HEK293 (cell line): ENCODE measurements at regions not wholly inside any gene's neighbourhood (a gene's known extent, or its start where the extent isn't known, plus 50 kb on each side); places are given as distances from the start of the nearest gene placed in this dataset.

Experiments
- CTCF ChIA-PET: fragments of 350-600 bp; formaldehyde crosslinking; extraction: SDS; loops from one replicate; lab custom pipeline; 2021; ENCODE audit warnings: antibody characterized with exemption; lab: Yijun Ruan, JAX
- POLR2A ChIA-PET: fragments of 300-600 bp; formaldehyde crosslinking; extraction: SDS; loops from one replicate; lab custom pipeline; 2020; ENCODE audit warnings: antibody characterized with exemption, inconsistent platforms; lab: Yijun Ruan, JAX
- H3K27ac ChIP-seq: fragments of 200-500 bp; sonication (Bioruptor generic); 2 replicates; pipeline ENCODE4 v1.5.1; 2014; ENCODE audit warnings: low read depth, low read length, control low read depth, inconsistent platforms; ENCODE audit errors: extremely low read depth
- H3K36me3 ChIP-seq, 2 experiments: fragments of 200-500 bp in 1 of 2; sonication (Bioruptor generic) in 1 of 2; 1 replicate in 1 of 2; 2 replicates in 1 of 2; pipeline ENCODE4 v1.5.1; 2014 to 2017; ENCODE audit warnings: inconsistent platforms in 2 of 2, low read length in 2 of 2; ENCODE audit not compliant: control insufficient read depth in 2 of 2, insufficient read depth in 1 of 2
- H3K4me1 ChIP-seq: fragments of 200-500 bp; sonication (Bioruptor generic); 2 replicates; pipeline ENCODE4 v1.5.1; 2014; ENCODE audit warnings: mild to moderate bottlenecking, low read length, inconsistent platforms; ENCODE audit not compliant: control insufficient read depth, insufficient read depth
- H3K4me3 ChIP-seq: 2 replicates; pipeline ENCODE4 v1.5.1; 2011; ENCODE audit warnings: low read depth, mild to moderate bottlenecking, control low read depth, low read length, moderate library complexity
- H3K9me3 ChIP-seq: fragments of 200-500 bp; sonication (Bioruptor generic); 2 replicates; pipeline ENCODE4 v1.5.1; 2014; ENCODE audit warnings: low read depth, low read length, inconsistent platforms; ENCODE audit not compliant: control insufficient read depth, insufficient read depth
- CTCF ChIP-seq: fragments of 450-650 bp; formaldehyde crosslinking; IDR thresholded peaks from 2 replicates; pipeline ENCODE4 v1.5.1; 2016; ENCODE audit warnings: missing biosample characterization, missing genetic modification characterization
- HOXD13 ChIP-seq: sonication (generic); formaldehyde crosslinking; IDR thresholded peaks from 2 replicates; pipeline ENCODE4 v1.8.0; 2022; ENCODE audit warnings: missing genetic modification reagents, borderline replicate concordance
- KLF1 ChIP-seq: fragments of 450-650 bp; formaldehyde crosslinking; IDR thresholded peaks from 2 replicates; pipeline ENCODE4 v1.5.1; 2016; ENCODE audit warnings: missing biosample characterization, missing genetic modification characterization
- KLF9 ChIP-seq: fragments of 450-650 bp; formaldehyde crosslinking; IDR thresholded peaks from 2 replicates; pipeline ENCODE4 v1.5.1; 2016; ENCODE audit warnings: missing biosample characterization, missing genetic modification characterization, low read depth
- SP2 ChIP-seq: fragments of 450-650 bp; formaldehyde crosslinking; IDR thresholded peaks from 2 replicates; pipeline ENCODE4 v1.5.1; 2016; ENCODE audit warnings: missing biosample characterization, missing genetic modification characterization
- ZBTB11 ChIP-seq: fragments of 450-650 bp; formaldehyde crosslinking; conservative IDR thresholded peaks from 2 replicates; pipeline ENCODE4 v1.5.1; 2016; ENCODE audit warnings: low read depth, missing biosample characterization, missing genetic modification characterization
- ZBTB49 ChIP-seq: fragments of 450-650 bp; formaldehyde crosslinking; IDR thresholded peaks from 2 replicates; pipeline ENCODE4 v1.5.1; 2016; ENCODE audit warnings: missing biosample characterization, missing genetic modification characterization, low read depth
- ZNF114 ChIP-seq: fragments of 450-650 bp; formaldehyde crosslinking; IDR thresholded peaks from 2 replicates; pipeline ENCODE4 v1.5.0; 2017; ENCODE audit warnings: missing biosample characterization, missing genetic modification characterization
- ZNF292 ChIP-seq: fragments of 450-650 bp; formaldehyde crosslinking; IDR thresholded peaks from 2 replicates; pipeline ENCODE4 v1.5.1; 2016; ENCODE audit warnings: low read depth, missing biosample characterization, missing genetic modification characterization, borderline replicate concordance
- ZNF302 ChIP-seq: fragments of 450-650 bp; formaldehyde crosslinking; IDR thresholded peaks from 2 replicates; pipeline ENCODE4 v1.5.1; 2016; ENCODE audit warnings: missing biosample characterization, missing genetic modification characterization, low read depth
- ZNF324 ChIP-seq: fragments of 450-650 bp; formaldehyde crosslinking; IDR thresholded peaks from 2 replicates; pipeline ENCODE4 v1.5.1; 2016; ENCODE audit warnings: missing biosample characterization, missing genetic modification characterization
- ZNF350 ChIP-seq: fragments of 450-650 bp; formaldehyde crosslinking; IDR thresholded peaks from 2 replicates; pipeline ENCODE4 v1.5.0; 2017; ENCODE audit warnings: missing biosample characterization, mild to moderate bottlenecking, missing genetic modification characterization
- ZNF423 ChIP-seq: fragments of 450-650 bp; formaldehyde crosslinking; IDR thresholded peaks from 2 replicates; pipeline ENCODE4 v1.5.1; 2016; ENCODE audit warnings: missing biosample characterization, missing genetic modification characterization
- ZNF548 ChIP-seq: fragments of 450-650 bp; formaldehyde crosslinking; IDR thresholded peaks from 2 replicates; pipeline ENCODE4 v1.5.1; 2016; ENCODE audit warnings: missing biosample characterization, missing genetic modification characterization
- ZNF558 ChIP-seq: fragments of 450-650 bp; formaldehyde crosslinking; IDR thresholded peaks from 2 replicates; pipeline ENCODE4 v1.5.1; 2016; ENCODE audit warnings: missing biosample characterization, missing genetic modification characterization
- ZNF560 ChIP-seq: fragments of 450-650 bp; formaldehyde crosslinking; IDR thresholded peaks from 2 replicates; pipeline ENCODE4 v1.5.1; 2017; ENCODE audit warnings: missing biosample characterization, missing genetic modification characterization, borderline replicate concordance
- ZNF626 ChIP-seq: fragments of 450-650 bp; sonication (Bioruptor Pico); formaldehyde crosslinking; IDR thresholded peaks from 2 replicates; pipeline ENCODE4 v1.5.1; 2018; ENCODE audit warnings: missing biosample characterization, missing genetic modification characterization, inconsistent platforms
- ZNF677 ChIP-seq: fragments of 450-650 bp; IDR thresholded peaks from 2 replicates; pipeline ENCODE4 v1.5.0; 2018; ENCODE audit warnings: missing biosample characterization, mild to moderate bottlenecking, missing genetic modification characterization, moderate library complexity
- ZNF701 ChIP-seq: fragments of 450-650 bp; formaldehyde crosslinking; IDR thresholded peaks from 2 replicates; pipeline ENCODE4 v1.5.1; 2016; ENCODE audit warnings: missing biosample characterization, missing genetic modification characterization
- ZNF785 ChIP-seq: fragments of 450-650 bp; formaldehyde crosslinking; IDR thresholded peaks from 2 replicates; pipeline ENCODE4 v1.5.1; 2016; ENCODE audit warnings: missing biosample characterization, missing genetic modification characterization
- ZNF791 ChIP-seq: fragments of 450-650 bp; formaldehyde crosslinking; IDR thresholded peaks from 2 replicates; pipeline ENCODE4 v1.5.1; 2016; ENCODE audit warnings: missing biosample characterization, missing genetic modification characterization
- ZXDB ChIP-seq: fragments of 450-650 bp; formaldehyde crosslinking; IDR thresholded peaks from 2 replicates; pipeline ENCODE4 v1.5.1; 2016; ENCODE audit warnings: missing biosample characterization, missing genetic modification characterization
- TF ChIP-seq, protein P1 (sequence below): fragments of 450-650 bp; formaldehyde crosslinking; IDR thresholded peaks from 2 replicates; pipeline ENCODE4 v1.5.1; 2016; ENCODE audit warnings: missing biosample characterization, missing genetic modification characterization, borderline replicate concordance

GRCh38 chr9:91162784-91163443 lies 198.8 kb downstream of the AUH start:
- TF ChIP-seq ZNF423 (tag by site-specific recombination) (no peak), ZXDB (tag by site-specific recombination) (no peak), ZNF560 (tag by site-specific recombination) (no peak), CTCF (tag by site-specific recombination) (no peak), ZNF324 (no peak), ZNF677 (tag by site-specific recombination) (no peak), SP2 (tag by site-specific recombination) (no peak), ZNF558 (no peak), ZNF785 (no peak)
- TF ChIP-seq, protein P1, sequence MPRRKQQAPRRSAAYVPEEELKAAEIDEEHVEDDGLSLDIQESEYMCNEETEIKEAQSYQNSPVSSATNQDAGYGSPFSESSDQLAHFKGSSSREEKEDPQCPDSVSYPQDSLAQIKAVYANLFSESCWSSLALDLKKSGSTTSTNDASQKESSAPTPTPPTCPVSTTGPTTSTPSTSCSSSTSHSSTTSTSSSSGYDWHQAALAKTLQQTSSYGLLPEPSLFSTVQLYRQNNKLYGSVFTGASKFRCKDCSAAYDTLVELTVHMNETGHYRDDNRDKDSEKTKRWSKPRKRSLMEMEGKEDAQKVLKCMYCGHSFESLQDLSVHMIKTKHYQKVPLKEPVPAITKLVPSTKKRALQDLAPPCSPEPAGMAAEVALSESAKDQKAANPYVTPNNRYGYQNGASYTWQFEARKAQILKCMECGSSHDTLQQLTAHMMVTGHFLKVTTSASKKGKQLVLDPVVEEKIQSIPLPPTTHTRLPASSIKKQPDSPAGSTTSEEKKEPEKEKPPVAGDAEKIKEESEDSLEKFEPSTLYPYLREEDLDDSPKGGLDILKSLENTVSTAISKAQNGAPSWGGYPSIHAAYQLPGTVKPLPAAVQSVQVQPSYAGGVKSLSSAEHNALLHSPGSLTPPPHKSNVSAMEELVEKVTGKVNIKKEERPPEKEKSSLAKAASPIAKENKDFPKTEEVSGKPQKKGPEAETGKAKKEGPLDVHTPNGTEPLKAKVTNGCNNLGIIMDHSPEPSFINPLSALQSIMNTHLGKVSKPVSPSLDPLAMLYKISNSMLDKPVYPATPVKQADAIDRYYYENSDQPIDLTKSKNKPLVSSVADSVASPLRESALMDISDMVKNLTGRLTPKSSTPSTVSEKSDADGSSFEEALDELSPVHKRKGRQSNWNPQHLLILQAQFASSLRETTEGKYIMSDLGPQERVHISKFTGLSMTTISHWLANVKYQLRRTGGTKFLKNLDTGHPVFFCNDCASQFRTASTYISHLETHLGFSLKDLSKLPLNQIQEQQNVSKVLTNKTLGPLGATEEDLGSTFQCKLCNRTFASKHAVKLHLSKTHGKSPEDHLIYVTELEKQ = no peak
- Histone ChIP-seq H3K4me3 (no peak overlapping the region), H3K36me3 (no peaks in the 10 kb centered on the region), H3K9me3 (no peaks in the 10 kb centered on the region), H3K27ac (no peak overlapping the region), H3K4me1 (no peaks in the 10 kb centered on the region; the same call in 1 of the 2 replicates)
- ChIA-PET POLR2A (no interaction called here), CTCF (interaction anchor here (0.6 to 0.7 kb wide), 2 partner anchors 11 to 198 kb away, joined by 3 read pairs; no protein-coding TSS in a partner anchor)

DNA sequence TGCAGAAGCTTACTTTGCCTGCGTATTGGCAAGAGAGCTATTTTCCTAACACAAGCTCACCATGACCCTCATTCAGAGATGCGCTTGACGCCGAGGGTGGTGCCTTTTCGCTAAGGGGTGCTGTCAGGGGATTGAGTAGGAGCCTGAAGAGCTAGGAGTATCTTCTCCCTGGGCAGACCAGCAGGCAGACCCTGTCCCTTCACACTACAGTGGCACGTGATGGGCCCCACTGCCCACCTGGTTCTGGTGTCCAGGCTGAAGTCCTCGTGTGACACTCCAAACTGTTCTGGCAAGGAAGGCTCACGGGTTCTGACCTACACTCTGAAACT lies 198.3 kb downstream of the AUH start:
- POLR2A ChIA-PET = no interaction called here
- Histone ChIP-seq H3K9me3 (no peaks in the 10 kb centered on the region), H3K4me3 (no peak overlapping the region), H3K27ac (no peak overlapping the region), H3K36me3 (no peaks in the 10 kb centered on the region), H3K4me1 (no peaks in the 10 kb centered on the region; the same call in 1 of the 2 replicates)
- CTCF ChIA-PET = no interaction called here
- TF ChIP-seq ZNF114 (tag by site-specific recombination) (no peak), ZBTB49 (tag by site-specific recombination) (no peak), ZNF292 (tag by site-specific recombination) (no peak), ZNF350 (tag by site-specific recombination) (no peak), ZNF701 (tag by site-specific recombination) (no peak), KLF1 (tag by site-specific recombination) (no peak), KLF9 (tag by site-specific recombination) (no peak), ZNF302 (tag by site-specific recombination) (no peak), HOXD13 (CRISPR knock-in tag) (no peak), ZBTB11 (tag by site-specific recombination) (no peak), ZNF548 (tag by site-specific recombination) (no peak), ZNF791 (no peak), ZNF626 (tag by site-specific recombination) (no peak)
